Endothelial cell of umbilical vein (primary cell): ENCODE measurements at regions not wholly inside any gene's neighbourhood (a gene's known extent, or its start where the extent isn't known, plus 50 kb on each side); places are given as distances from the start of the nearest gene placed in this dataset.

Source experiments
- BruUV-seq: library from RNA; stranded (reverse); fragments of 400-500 nt; replicated peaks from 2 replicates; lab custom pipeline; 2021; lab: Mats Ljungman, UMichigan
- CTCF ChIA-PET: fragments of 300-600, 350-600 bp; sonication (Branson Sonifier 250); formaldehyde crosslinking; loops from one replicate; lab custom pipeline; 2021; ENCODE audit warnings: antibody characterized with exemption, inconsistent platforms; lab: Charles Lee
- POLR2A ChIA-PET: fragments of 300-600, 350-600 bp; sonication (Branson Sonifier 250); formaldehyde crosslinking; loops from one replicate; lab custom pipeline; 2021; ENCODE audit warnings: antibody characterized with exemption, inconsistent platforms; lab: Charles Lee
- DNase-seq: peaks from one replicate; pipeline ENCODE4 v3.0.0-alpha.2; 2011; ENCODE audit warnings: low read depth, low spot score
- FAIRE-seq: peaks from 2 replicates; lab custom pipeline; 2011; peaks lifted over from hg19 to GRCh38; lab: Jason Lieb, UNC
- H2AFZ ChIP-seq: 2 replicates; pipeline ENCODE4 v1.6.0; 2012; ENCODE audit warnings: low read depth, low read length, control low read depth, inconsistent platforms
- H3K27ac ChIP-seq: 2 replicates; pipeline ENCODE4 v1.5.1; 2011; ENCODE audit warnings: low read depth, mild to moderate bottlenecking, control low read depth, low read length, moderate library complexity; ENCODE audit not compliant: insufficient read depth
- H3K27me3 ChIP-seq, 2 experiments: 2 replicates each; pipeline versions ENCODE4 v1.6.0 to v1.6.1; 2011; ENCODE audit warnings: low read length in 2 of 2, mixed read lengths in 1 of 2; ENCODE audit not compliant: control insufficient read depth in 2 of 2, insufficient read depth in 2 of 2
- H3K36me3 ChIP-seq, 2 experiments: 2 replicates in 1 of 2; 3 replicates in 1 of 2; pipeline ENCODE4 v1.5.1; 2011; ENCODE audit warnings: low read length in 2 of 2, mild to moderate bottlenecking in 1 of 2, moderate library complexity in 1 of 2; ENCODE audit not compliant: control insufficient read depth in 2 of 2, insufficient read depth in 2 of 2; ENCODE audit errors: extremely low read depth in 1 of 2
- H3K4me1 ChIP-seq: 3 replicates; pipeline ENCODE4 v1.5.1; 2011; ENCODE audit warnings: mild to moderate bottlenecking, low read length; ENCODE audit not compliant: control insufficient read depth, insufficient read depth; ENCODE audit errors: extremely low read depth
- H3K4me2 ChIP-seq: 2 replicates; pipeline ENCODE4 v1.6.1; 2011; ENCODE audit warnings: low read length, control low read depth, mixed read lengths; ENCODE audit not compliant: insufficient read depth
- H3K4me3 ChIP-seq, 3 experiments: fragments of 200-600 bp in 1 of 3; sonication (generic), shearing (Covaris generic) in 1 of 3; replicated peaks in 1 of 3; 2 replicates each; pipeline ENCODE4 v1.5.1; 2011 to 2016; ENCODE audit warnings: control low read depth in 3 of 3, low read length in 3 of 3, mild to moderate bottlenecking in 2 of 3, inconsistent platforms in 1 of 3, low read depth in 1 of 3, moderate library complexity in 1 of 3; ENCODE audit not compliant: insufficient read depth in 1 of 3
- H3K79me2 ChIP-seq: 2 replicates; pipeline ENCODE4 v1.6.0; 2012; ENCODE audit warnings: low read length, inconsistent platforms; ENCODE audit not compliant: control insufficient read depth, insufficient read depth
- H3K9ac ChIP-seq: replicated peaks from 2 replicates; pipeline ENCODE3; 2011; ENCODE audit warnings: low read length, control low read depth; ENCODE audit not compliant: insufficient read depth; ENCODE audit errors: extremely low read depth
- H3K9me1 ChIP-seq: replicated peaks from 3 replicates; pipeline ENCODE4 v1.6.0; 2011; ENCODE audit warnings: mild to moderate bottlenecking, low read length; ENCODE audit not compliant: control insufficient read depth, insufficient read depth; ENCODE audit errors: extremely low read depth
- H3K9me3 ChIP-seq: replicated peaks from 2 replicates; pipeline ENCODE4 v1.5.1; 2012; ENCODE audit warnings: low read length, inconsistent platforms; ENCODE audit not compliant: control insufficient read depth, insufficient read depth
- H4K20me1 ChIP-seq: replicated peaks from 2 replicates; pipeline ENCODE3; 2011; ENCODE audit warnings: mild to moderate bottlenecking, low read length; ENCODE audit not compliant: control insufficient read depth, insufficient read depth; ENCODE audit errors: extremely low read depth
- CTCF ChIP-seq, 2 donors: IDR thresholded peaks; 1 replicate in 1 of 2; 2 replicates in 1 of 2; pipeline ENCODE4 v1.5.1; 2011; ENCODE audit warnings: low read length in 2 of 2, mild to moderate bottlenecking in 2 of 2, moderate library complexity in 2 of 2, control low read depth in 1 of 2, inconsistent platforms in 1 of 2, low read depth in 1 of 2; ENCODE audit not compliant: insufficient read depth in 1 of 2; ENCODE audit errors: extremely low read depth in 1 of 2
- EZH2 ChIP-seq: IDR thresholded peaks from 2 replicates; pipeline ENCODE4 v1.6.1; 2012; ENCODE audit warnings: borderline replicate concordance, low read depth, mild to moderate bottlenecking, moderate library complexity, low read length, inconsistent platforms; ENCODE audit not compliant: severe bottlenecking
- FOS ChIP-seq: IDR thresholded peaks from 2 replicates; pipeline ENCODE4 v1.6.1; 2011; ENCODE audit warnings: mild to moderate bottlenecking, low read length, moderate library complexity, borderline replicate concordance; ENCODE audit not compliant: insufficient read depth
- GATA2 ChIP-seq: IDR thresholded peaks from 2 replicates; pipeline ENCODE4 v1.7.0; 2011; ENCODE audit warnings: low read depth, mild to moderate bottlenecking, moderate library complexity, mixed read lengths, low read length; ENCODE audit not compliant: insufficient read length, insufficient read depth
- JUN ChIP-seq: IDR thresholded peaks from 2 replicates; pipeline ENCODE4 v1.6.1; 2011; ENCODE audit warnings: borderline replicate concordance, low read depth; ENCODE audit not compliant: insufficient read length, insufficient read depth
- MYC ChIP-seq: IDR thresholded peaks from one replicate; pipeline ENCODE4 v1.6.1; 2011; ENCODE audit warnings: mild to moderate bottlenecking, low read depth, low read length
- POLR2A ChIP-seq: IDR thresholded peaks from 2 replicates; pipeline ENCODE4 v1.6.1; 2012; ENCODE audit warnings: low read depth, mild to moderate bottlenecking, control low read depth, low read length
- POLR2AphosphoS5 ChIP-seq: IDR thresholded peaks from 2 replicates; pipeline ENCODE4 v1.6.1; 2012; ENCODE audit warnings: low read depth, mild to moderate bottlenecking, control low read depth, low read length, moderate library complexity; ENCODE audit not compliant: insufficient read depth
- dilution Hi-C: fragments of 300-500 bp; cut with MboI; formaldehyde crosslinking; loops from one replicate; pipeline ENCODE4 v1.15.0; 2019; ENCODE audit warnings: low sequenced_read_pairs; ENCODE audit not compliant: extremely low pct_ligation_motif_present
- intact Hi-C: fragments of 100-400 bp; cut with micrococcal nuclease; formaldehyde crosslinking; loops from one replicate; pipeline ENCODE4 v1.10.0; 2022
- TF ChIP-seq, protein P1 (sequence below): IDR thresholded peaks from 2 replicates; pipeline ENCODE4 v1.6.1; 2011; ENCODE audit not compliant: insufficient read depth, insufficient read length

DNA sequence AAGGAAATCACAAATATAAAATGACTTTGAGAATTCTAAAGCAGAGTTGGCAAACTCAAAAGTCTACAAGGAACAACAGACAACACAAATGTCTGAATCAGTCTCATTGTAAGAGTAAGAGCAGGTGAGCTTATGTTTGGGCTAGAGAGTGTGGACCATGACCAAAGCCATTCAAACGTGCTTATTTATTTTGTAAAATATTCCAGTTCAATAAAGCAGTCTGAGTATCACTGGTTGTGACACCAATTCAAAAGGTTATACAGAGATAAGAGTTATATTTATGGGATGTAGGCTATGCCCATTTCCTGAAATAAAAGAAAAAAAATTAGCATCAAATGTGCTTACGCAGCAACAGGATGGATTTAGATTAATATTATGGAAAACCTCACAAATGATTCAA, 251.6 kb downstream of the KLF5 start:
- FAIRE-seq: no peak
- Histone ChIP-seq H3K4me2 (no peak overlapping the region), H4K20me1 (no peaks in the 10 kb centered on the region), H3K9me3 (no peaks in the 10 kb centered on the region), H3K36me3 (no peaks in the 10 kb centered on the region), H3K27ac (no peak overlapping the region), H3K4me3 (no peak overlapping the region), H3K27me3 (no peaks in the 10 kb centered on the region), H3K79me2 (no peaks in the 10 kb centered on the region), H3K9ac (no peak overlapping the region), H2AFZ (no peak overlapping the region), H3K9me1 (no peaks in the 10 kb centered on the region), H3K4me1 (no peaks in the 10 kb centered on the region)
- no TSS peak for BruUV-seq
- dilution Hi-C loops (no loop called here), intact Hi-C loops (no loop called here)
- TF ChIP-seq POLR2A (no peak), EZH2 (no peak), MYC (no peak), POLR2AphosphoS5 (no peak), GATA2 (no peak), FOS (no peak), CTCF (IDR thresholded peaks at IDR 0.05; ENCODE audit: extremely low read depth in 1 of 2, insufficient read depth in 1 of 2, low read depth in 1 of 2, low read length in 2 of 2) (no peak), JUN (no peak)
- TF ChIP-seq, protein P1, sequence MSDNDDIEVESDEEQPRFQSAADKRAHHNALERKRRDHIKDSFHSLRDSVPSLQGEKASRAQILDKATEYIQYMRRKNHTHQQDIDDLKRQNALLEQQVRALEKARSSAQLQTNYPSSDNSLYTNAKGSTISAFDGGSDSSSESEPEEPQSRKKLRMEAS: no peak
- no peak for DNase-seq
- ChIA-PET CTCF (no interaction called here), POLR2A (no interaction called here)
